DOHH2 (cell line): ENCODE measurements at regions not wholly inside any gene's neighbourhood (a gene's known extent, or its start where the extent isn't known, plus 50 kb on each side); places are given as distances from the start of the nearest gene placed in this dataset.

Source experiments
- H3F3A ChIP-seq: fragments of 200-600 bp; sonication (generic), shearing (Covaris generic); 2 replicates; pipeline ENCODE4 v1.6.0; 2016; ENCODE audit warnings: antibody characterized with exemption, mild to moderate bottlenecking; ENCODE audit not compliant: control insufficient read depth, insufficient read depth
- H3K27ac ChIP-seq: fragments of 200-600 bp; sonication (generic); 2 replicates; pipeline ENCODE4 v1.5.1; 2014; ENCODE audit warnings: low read depth, mild to moderate bottlenecking, low read length, moderate library complexity
- H3K27me3 ChIP-seq: fragments of 200-600 bp; sonication (generic); 2 replicates; pipeline ENCODE4 v1.6.1; 2014; ENCODE audit warnings: mild to moderate bottlenecking, low read length, mixed read lengths; ENCODE audit not compliant: control insufficient read depth
- H3K36me3 ChIP-seq: fragments of 200-600 bp; sonication (generic); 2 replicates; pipeline ENCODE4 v1.6.1; 2014; ENCODE audit warnings: mild to moderate bottlenecking, low read length, moderate library complexity, mixed read lengths; ENCODE audit not compliant: control insufficient read depth
- H3K4me1 ChIP-seq: fragments of 200-600 bp; sonication (generic); 2 replicates; pipeline ENCODE4 v1.6.1; 2014; ENCODE audit warnings: mild to moderate bottlenecking, low read length, mixed read lengths; ENCODE audit not compliant: control insufficient read depth
- H3K4me2 ChIP-seq: fragments of 200-600 bp; sonication (generic); 2 replicates; pipeline ENCODE4 v1.6.0; 2014; ENCODE audit warnings: mild to moderate bottlenecking, low read length, moderate library complexity
- H3K4me3 ChIP-seq: fragments of 200-600 bp; sonication (generic); 2 replicates; pipeline ENCODE4 v1.5.1; 2014; ENCODE audit warnings: mild to moderate bottlenecking, low read length, mixed read lengths
- H3K79me2 ChIP-seq: fragments of 200-600 bp; sonication (generic); 2 replicates; pipeline ENCODE4 v1.6.1; 2014; ENCODE audit warnings: mild to moderate bottlenecking, low read length, mixed read lengths; ENCODE audit not compliant: control insufficient read depth
- H3K9me2 ChIP-seq: fragments of 200-600 bp; sonication (generic); replicated peaks from 2 replicates; pipeline ENCODE4 v1.6.1; 2014; ENCODE audit warnings: mild to moderate bottlenecking, low read length, mixed read lengths; ENCODE audit not compliant: control insufficient read depth
- H3K9me3 ChIP-seq: fragments of 200-600 bp; sonication (generic); 2 replicates; pipeline ENCODE4 v1.6.1; 2014; ENCODE audit warnings: antibody characterized with exemption, low read length, mixed read lengths; ENCODE audit not compliant: control insufficient read depth, insufficient read depth
- H4K20me1 ChIP-seq: fragments of 200-600 bp; sonication (generic); 2 replicates; pipeline ENCODE4 v1.6.0; 2014; ENCODE audit warnings: low read depth, mild to moderate bottlenecking, antibody characterized with exemption, low read length, moderate library complexity; ENCODE audit not compliant: control insufficient read depth, insufficient read depth
- EZH2phosphoT487 ChIP-seq: fragments of 200-600 bp; sonication (generic); IDR thresholded peaks from 2 replicates; pipeline ENCODE4 v1.6.1; 2017; ENCODE audit warnings: borderline replicate concordance, mild to moderate bottlenecking, antibody characterized with exemption, low read length, moderate library complexity, mixed read lengths
- TF ChIP-seq, protein P1 (sequence below): fragments of 200-600 bp; sonication (generic); IDR thresholded peaks from one replicate; pipeline ENCODE4 v1.5.1; 2014; ENCODE audit warnings: antibody characterized with exemption, mild to moderate bottlenecking, low read depth, low read length; ENCODE audit not compliant: poor library complexity, severe bottlenecking

DNA sequence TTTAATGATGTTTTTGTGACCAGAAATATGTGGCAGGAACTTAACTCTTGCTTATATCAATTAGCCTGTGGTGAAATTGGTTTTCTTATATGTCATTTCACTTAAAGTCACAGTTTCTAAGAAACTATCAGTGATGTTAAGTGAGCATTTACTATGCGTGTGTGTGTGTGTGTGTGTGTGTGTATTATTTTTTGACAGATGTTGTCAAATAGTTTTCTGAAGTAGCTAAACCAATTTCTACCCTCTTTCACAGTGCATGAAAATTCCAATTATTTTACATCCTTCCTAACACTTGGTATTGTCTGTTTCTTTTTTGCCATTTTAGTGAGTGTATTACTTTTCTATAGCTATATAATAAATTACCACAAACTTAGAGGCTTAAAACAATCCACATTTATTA is 122.1 kb upstream of the CAND1 start:
- peaks cover under 1% of the 10 kb centered on the region; the same call in 1 of the 2 replicates for H3K27me3 ChIP-seq
- H3K27ac ChIP-seq, result no peak overlapping the region

DNA sequence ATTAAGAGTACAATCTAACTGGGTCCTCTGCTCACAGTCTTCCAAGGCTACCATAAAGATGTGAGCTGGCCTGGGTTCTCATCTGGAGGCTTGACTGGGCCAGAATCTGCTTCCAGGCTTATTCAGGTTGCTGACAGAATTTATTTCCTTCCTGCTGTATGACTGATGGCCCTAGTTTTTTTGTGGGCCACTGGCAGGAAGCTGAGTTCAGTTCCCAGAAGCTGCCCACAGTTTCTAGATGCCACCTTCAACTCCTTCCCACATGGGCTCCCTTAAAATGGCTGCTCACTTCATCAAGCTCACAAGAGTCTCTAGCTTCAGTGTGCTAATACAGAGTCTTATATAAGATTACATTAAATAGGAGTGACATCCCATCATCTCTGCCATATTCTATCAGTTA is 121.7 kb upstream of the CAND1 start:
- H3K27ac ChIP-seq, result no peak overlapping the region
- H3K79me2 ChIP-seq, result no peaks in the 10 kb centered on the region

More for the DNA sequence above, 122.1 kb upstream of the CAND1 start:
- TF ChIP-seq EZH2phosphoT487, result no peak
- TF ChIP-seq, protein P1, sequence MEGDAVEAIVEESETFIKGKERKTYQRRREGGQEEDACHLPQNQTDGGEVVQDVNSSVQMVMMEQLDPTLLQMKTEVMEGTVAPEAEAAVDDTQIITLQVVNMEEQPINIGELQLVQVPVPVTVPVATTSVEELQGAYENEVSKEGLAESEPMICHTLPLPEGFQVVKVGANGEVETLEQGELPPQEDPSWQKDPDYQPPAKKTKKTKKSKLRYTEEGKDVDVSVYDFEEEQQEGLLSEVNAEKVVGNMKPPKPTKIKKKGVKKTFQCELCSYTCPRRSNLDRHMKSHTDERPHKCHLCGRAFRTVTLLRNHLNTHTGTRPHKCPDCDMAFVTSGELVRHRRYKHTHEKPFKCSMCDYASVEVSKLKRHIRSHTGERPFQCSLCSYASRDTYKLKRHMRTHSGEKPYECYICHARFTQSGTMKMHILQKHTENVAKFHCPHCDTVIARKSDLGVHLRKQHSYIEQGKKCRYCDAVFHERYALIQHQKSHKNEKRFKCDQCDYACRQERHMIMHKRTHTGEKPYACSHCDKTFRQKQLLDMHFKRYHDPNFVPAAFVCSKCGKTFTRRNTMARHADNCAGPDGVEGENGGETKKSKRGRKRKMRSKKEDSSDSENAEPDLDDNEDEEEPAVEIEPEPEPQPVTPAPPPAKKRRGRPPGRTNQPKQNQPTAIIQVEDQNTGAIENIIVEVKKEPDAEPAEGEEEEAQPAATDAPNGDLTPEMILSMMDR, result no peak
- Histone ChIP-seq H3K4me1 (no peaks in the 10 kb centered on the region), H3K9me3 (no peaks in the 10 kb centered on the region), H3F3A (no peaks in the 10 kb centered on the region), H3K36me3 (no peaks in the 10 kb centered on the region), H3K4me2 (no peak overlapping the region), H3K4me3 (no peak overlapping the region), H4K20me1 (no peaks in the 10 kb centered on the region), H3K9me2 (no peaks in the 10 kb centered on the region), H3K79me2 (no peaks in the 10 kb centered on the region)

DNA sequence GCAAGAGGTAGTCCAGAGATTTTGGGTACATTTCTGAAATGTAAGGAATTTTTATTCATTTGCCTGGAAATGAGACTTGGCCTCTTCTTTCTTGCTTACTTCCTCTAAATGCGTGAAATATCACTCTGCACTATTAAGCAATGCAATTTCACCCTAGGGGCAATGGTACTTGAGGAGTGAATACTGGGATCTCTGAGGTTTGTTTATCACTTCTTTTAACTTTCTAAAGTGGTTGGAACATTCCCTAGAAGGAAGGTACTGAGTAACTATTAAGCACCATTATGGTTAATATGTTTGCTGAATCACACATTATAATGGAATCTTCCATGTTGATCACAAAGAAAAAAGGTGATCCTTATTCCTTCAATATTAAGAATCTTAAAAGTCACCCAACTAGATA is 120.9 kb upstream of the CAND1 start:
- TF ChIP-seq EZH2phosphoT487, result no peak
- TF ChIP-seq, protein P1, result no peak
- no peaks in the 10 kb centered on the region for H4K20me1 ChIP-seq
- no peak overlapping the region for H3K27ac ChIP-seq
- no peaks in the 10 kb centered on the region for H3K36me3 ChIP-seq
- H3K79me2 ChIP-seq, result no peaks in the 10 kb centered on the region
- no peaks in the 10 kb centered on the region for H3F3A ChIP-seq
- no peaks in the 10 kb centered on the region for H3K9me2 ChIP-seq
- H3K9me3 ChIP-seq, result no peaks in the 10 kb centered on the region
- no peaks in the 10 kb centered on the region for H3K4me1 ChIP-seq
- no peaks in the 10 kb centered on the region for H3K27me3 ChIP-seq
- no peak overlapping the region for H3K4me2 ChIP-seq
- no peak overlapping the region for H3K4me3 ChIP-seq

More for the DNA sequence above, 121.7 kb upstream of the CAND1 start:
- H3F3A ChIP-seq, result no peaks in the 10 kb centered on the region
- no peaks in the 10 kb centered on the region for H4K20me1 ChIP-seq
- H3K36me3 ChIP-seq, result no peaks in the 10 kb centered on the region
- no peaks in the 10 kb centered on the region for H3K9me3 ChIP-seq
- no peaks in the 10 kb centered on the region for H3K4me1 ChIP-seq
- no peaks in the 10 kb centered on the region for H3K27me3 ChIP-seq
- no peak overlapping the region for H3K4me3 ChIP-seq
- no peak overlapping the region for H3K4me2 ChIP-seq
- TF ChIP-seq EZH2phosphoT487, result no peak
- TF ChIP-seq, protein P1, result no peak
- H3K9me2 ChIP-seq, result no peaks in the 10 kb centered on the region
